Progenitor cell of endocrine pancreas (in vitro differentiated cells): ENCODE measurements at regions not wholly inside any gene's neighbourhood (a gene's known extent, or its start where the extent isn't known, plus 50 kb on each side); places are given as distances from the start of the nearest gene placed in this dataset.

ENCODE experiments used
- DNase-seq: peaks from one replicate; pipeline ENCODE4 v3.0.0; 2021; ENCODE audit warnings: low spot score; ENCODE audit not compliant: unreplicated experiment
- H3K27ac Mint-ChIP-seq: 2 replicates; pipeline ENCODE4 v1.8.0; 2021; ENCODE audit warnings: mild to moderate bottlenecking, moderate library complexity, mixed read lengths
- H3K27me3 Mint-ChIP-seq: 2 replicates; pipeline ENCODE4 v1.8.0; 2021; ENCODE audit warnings: mixed read lengths
- H3K36me3 Mint-ChIP-seq: 2 replicates; pipeline ENCODE4 v1.8.0; 2022; ENCODE audit warnings: mixed read lengths; ENCODE audit not compliant: insufficient read depth
- H3K4me1 Mint-ChIP-seq: 2 replicates; pipeline ENCODE4 v1.8.0; 2021; ENCODE audit warnings: low read depth, mixed read lengths
- H3K4me3 Mint-ChIP-seq: 2 replicates; pipeline ENCODE4 v1.8.0; 2021; ENCODE audit warnings: low read depth, mild to moderate bottlenecking, moderate library complexity, mixed read lengths
- H3K9me3 Mint-ChIP-seq: 2 replicates; pipeline ENCODE4 v1.8.0; 2021; ENCODE audit warnings: low read depth, mixed read lengths
- TF ChIP-seq, protein P1 (sequence below): fragments of 200-600 bp; sonication (generic); IDR thresholded peaks from one replicate; pipeline ENCODE4 v1.5.0; 2021; ENCODE audit warnings: antibody characterized with exemption, mild to moderate bottlenecking; ENCODE audit not compliant: unreplicated experiment

GRCh38 chr1:54464031-54464476, 57.9 kb upstream of the SSBP3 start:
- DNase-seq = no peak
- no peak overlapping the region for H3K27ac Mint-ChIP-seq
- H3K36me3 Mint-ChIP-seq = no peaks in the 10 kb centered on the region
- no peaks in the 10 kb centered on the region for H3K27me3 Mint-ChIP-seq
- no peak overlapping the region for H3K4me3 Mint-ChIP-seq
- peaks cover 38% of the 10 kb centered on the region for H3K4me1 Mint-ChIP-seq
- no peaks in the 10 kb centered on the region for H3K9me3 Mint-ChIP-seq
- TF ChIP-seq, protein P1, sequence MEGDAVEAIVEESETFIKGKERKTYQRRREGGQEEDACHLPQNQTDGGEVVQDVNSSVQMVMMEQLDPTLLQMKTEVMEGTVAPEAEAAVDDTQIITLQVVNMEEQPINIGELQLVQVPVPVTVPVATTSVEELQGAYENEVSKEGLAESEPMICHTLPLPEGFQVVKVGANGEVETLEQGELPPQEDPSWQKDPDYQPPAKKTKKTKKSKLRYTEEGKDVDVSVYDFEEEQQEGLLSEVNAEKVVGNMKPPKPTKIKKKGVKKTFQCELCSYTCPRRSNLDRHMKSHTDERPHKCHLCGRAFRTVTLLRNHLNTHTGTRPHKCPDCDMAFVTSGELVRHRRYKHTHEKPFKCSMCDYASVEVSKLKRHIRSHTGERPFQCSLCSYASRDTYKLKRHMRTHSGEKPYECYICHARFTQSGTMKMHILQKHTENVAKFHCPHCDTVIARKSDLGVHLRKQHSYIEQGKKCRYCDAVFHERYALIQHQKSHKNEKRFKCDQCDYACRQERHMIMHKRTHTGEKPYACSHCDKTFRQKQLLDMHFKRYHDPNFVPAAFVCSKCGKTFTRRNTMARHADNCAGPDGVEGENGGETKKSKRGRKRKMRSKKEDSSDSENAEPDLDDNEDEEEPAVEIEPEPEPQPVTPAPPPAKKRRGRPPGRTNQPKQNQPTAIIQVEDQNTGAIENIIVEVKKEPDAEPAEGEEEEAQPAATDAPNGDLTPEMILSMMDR = no peak

- no peak overlapping the region for H3K4me3 Mint-ChIP-seq
- no peaks in the 10 kb centered on the region for H3K27me3 Mint-ChIP-seq
- TF ChIP-seq, protein P1 = no peak
- DNase-seq = no peak
- no peaks in the 10 kb centered on the region for H3K9me3 Mint-ChIP-seq
- no peak overlapping the region for H3K27ac Mint-ChIP-seq
- H3K36me3 Mint-ChIP-seq = no peaks in the 10 kb centered on the region
- H3K4me1 Mint-ChIP-seq = peaks cover 38% of the 10 kb centered on the region
Observed at GRCh38 chr1:54463259-54464030, 57.3 kb upstream of the SSBP3 start.

GRCh38 chr1:54462597-54463258, 56.5 kb upstream of the SSBP3 start:
- TF ChIP-seq, protein P1 = no peak
- Mint-ChIP-seq H3K9me3 (no peaks in the 10 kb centered on the region), H3K27ac (no peak overlapping the region), H3K27me3 (no peaks in the 10 kb centered on the region), H3K4me1 (peaks cover 38% of the 10 kb centered on the region), H3K36me3 (no peaks in the 10 kb centered on the region), H3K4me3 (no peak overlapping the region)
- no peak for DNase-seq

DNA sequence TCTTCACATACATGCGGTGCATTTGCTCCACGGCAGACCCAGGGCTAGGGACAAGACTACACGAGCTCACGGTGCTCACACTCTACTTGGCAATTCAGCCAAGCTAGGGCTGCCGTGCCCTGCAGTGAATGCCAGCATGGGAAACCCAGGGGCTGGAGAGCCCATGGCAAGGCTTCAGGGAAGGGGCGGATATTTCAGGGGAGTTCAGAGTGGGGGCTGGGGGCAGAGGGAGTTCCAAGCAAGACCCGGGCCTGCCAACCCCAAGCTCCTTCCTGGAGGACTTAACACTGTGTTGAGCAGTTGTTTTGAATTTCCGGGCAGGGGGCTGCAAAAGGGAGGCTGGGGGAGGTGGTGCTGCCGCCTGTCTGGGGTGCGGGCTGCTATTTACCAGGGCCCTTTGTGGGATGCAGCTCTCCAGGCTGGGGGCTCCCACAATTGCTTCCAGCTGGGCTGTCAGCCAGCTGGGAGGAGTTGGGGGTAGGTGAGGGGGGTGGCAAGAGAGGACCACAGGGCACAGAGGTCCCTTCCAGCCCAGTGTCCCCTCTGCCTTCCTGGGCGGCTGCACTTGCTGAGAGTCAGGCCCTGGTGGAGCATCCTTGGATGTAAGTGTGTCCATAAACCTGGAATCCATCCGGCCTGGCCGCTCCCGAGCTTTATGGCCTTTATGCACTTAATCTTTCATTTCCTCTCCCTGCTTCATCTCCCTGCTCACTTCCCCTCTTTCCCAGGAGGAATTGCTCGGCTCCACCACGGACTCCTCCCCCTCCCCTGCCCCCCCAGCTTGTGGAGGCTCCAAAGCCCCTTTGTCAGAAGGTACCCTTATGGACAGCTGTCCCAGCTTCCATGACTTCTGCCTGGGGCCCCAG, 55.8 kb upstream of the SSBP3 start:
- DNase-seq = no peak
- no peak overlapping the region for H3K27ac Mint-ChIP-seq
- TF ChIP-seq, protein P1 = no peak

GRCh38 chr1:54460861-54461387, 54.7 kb upstream of the SSBP3 start:
- no peaks in the 10 kb centered on the region for H3K27me3 Mint-ChIP-seq
- H3K4me1 Mint-ChIP-seq = peaks cover 37% of the 10 kb centered on the region
- H3K36me3 Mint-ChIP-seq = no peaks in the 10 kb centered on the region
- no peak overlapping the region for H3K27ac Mint-ChIP-seq
- TF ChIP-seq, protein P1 = no peak
- no peak overlapping the region for H3K4me3 Mint-ChIP-seq
- no peak for DNase-seq
- no peaks in the 10 kb centered on the region for H3K9me3 Mint-ChIP-seq

More for the DNA sequence above, 55.8 kb upstream of the SSBP3 start:
- Mint-ChIP-seq H3K27me3 (no peaks in the 10 kb centered on the region), H3K4me1 (peaks cover 37% of the 10 kb centered on the region), H3K4me3 (no peak overlapping the region), H3K36me3 (no peaks in the 10 kb centered on the region), H3K9me3 (no peaks in the 10 kb centered on the region)
